Liver (tissue), 7 donors: ENCODE measurements at regions not wholly inside any gene's neighbourhood (a gene's known extent, or its start where the extent isn't known, plus 50 kb on each side); places are given as distances from the start of the nearest gene placed in this dataset.

Experiments
- DNase-seq: peaks from one replicate; pipeline ENCODE4 v3.0.0-alpha.2; 2017; ENCODE audit warnings: low spot score
- H3K27ac ChIP-seq, 2 donors: one replicate each; pipeline ENCODE4 v1.7.0; 2013; ENCODE audit warnings: inconsistent platforms in 2 of 2, low read length in 2 of 2, control low read depth in 1 of 2, low read depth in 1 of 2, mild to moderate bottlenecking in 1 of 2
- H3K27me3 ChIP-seq, 4 donors: one replicate each; pipeline versions ENCODE4 v1.6.1 to v1.7.0; 2013; ENCODE audit warnings: low read length in 3 of 4, inconsistent platforms in 1 of 4, mild to moderate bottlenecking in 1 of 4, moderate library complexity in 1 of 4; ENCODE audit not compliant: control insufficient read depth in 4 of 4, insufficient read depth in 4 of 4
- H3K36me3 ChIP-seq, 4 donors: one replicate each; pipeline versions ENCODE4 v1.6.1 to v1.7.0; 2013; ENCODE audit warnings: low read length in 3 of 4, mild to moderate bottlenecking in 3 of 4, low read depth in 1 of 4, moderate library complexity in 1 of 4; ENCODE audit not compliant: control insufficient read depth in 4 of 4, insufficient read depth in 3 of 4
- H3K4me1 ChIP-seq, 4 donors: one replicate each; pipeline versions ENCODE4 v1.6.1 to v1.7.0; 2013; ENCODE audit warnings: low read length in 3 of 4, mild to moderate bottlenecking in 3 of 4, moderate library complexity in 1 of 4; ENCODE audit not compliant: control insufficient read depth in 4 of 4, insufficient read depth in 4 of 4
- H3K4me3 ChIP-seq, 3 donors: one replicate each; pipeline versions ENCODE4 v1.6.1 to v1.7.0; 2013; ENCODE audit warnings: low read length in 3 of 3, control low read depth in 1 of 3, low read depth in 1 of 3, mild to moderate bottlenecking in 1 of 3
- H3K9ac ChIP-seq, 2 donors: one replicate each; pipeline ENCODE4 v1.7.0; 2013; ENCODE audit warnings: low read length in 2 of 2, mild to moderate bottlenecking in 2 of 2, moderate library complexity in 2 of 2, control low read depth in 1 of 2, low read depth in 1 of 2
- H3K9me3 ChIP-seq, 4 donors: one replicate each; pipeline versions ENCODE4 v1.6.1 to v1.7.0; 2013; ENCODE audit warnings: low read length in 3 of 4; ENCODE audit not compliant: control insufficient read depth in 4 of 4
- EGR1 ChIP-seq, 2 donors: IDR thresholded peaks; 2 replicates each; pipeline ENCODE4 v1.6.1; 2016 to 2018; ENCODE audit warnings: antibody characterized with exemption in 2 of 2, low read depth in 2 of 2
- FOXA2 ChIP-seq: IDR thresholded peaks from 2 replicates; pipeline ENCODE4 v1.6.1; 2016; ENCODE audit warnings: antibody characterized with exemption
- GABPA ChIP-seq, 2 donors: IDR thresholded peaks in 1 of 2; conservative IDR thresholded peaks in 1 of 2; 2 replicates each; pipeline ENCODE4 v1.6.1; 2016; ENCODE audit warnings: antibody characterized with exemption in 2 of 2, mild to moderate bottlenecking in 1 of 2, moderate library complexity in 1 of 2
- HNF4G ChIP-seq: IDR thresholded peaks from 2 replicates; pipeline ENCODE4 v1.6.1; 2016; ENCODE audit warnings: antibody characterized with exemption
- JUND ChIP-seq, 2 donors: IDR thresholded peaks; 2 replicates each; pipeline ENCODE4 v1.6.1; 2016; ENCODE audit warnings: antibody characterized with exemption in 2 of 2
- RAD21 ChIP-seq, 2 donors: IDR thresholded peaks; 2 replicates each; pipeline ENCODE4 v1.6.1; 2016; ENCODE audit warnings: antibody characterized with exemption in 2 of 2, mild to moderate bottlenecking in 2 of 2
- WGBS: extraction: QIAGEN DNeasy Blood & Tissue Kit; methylation state at CpG from one replicate; pipeline ENCODE4 v1.1.7; 2013; 5-methylcytosine and 5-hydroxymethylcytosine counted together
- TF ChIP-seq, protein P1 (sequence below): IDR thresholded peaks from 2 replicates; pipeline ENCODE4 v1.6.1; 2016; ENCODE audit warnings: antibody characterized with exemption, mild to moderate bottlenecking
- TF ChIP-seq, protein P2 (sequence below): IDR thresholded peaks from 2 replicates; pipeline ENCODE4 v1.6.1; 2016; ENCODE audit warnings: antibody characterized with exemption
- donor health status: healthy.
- donor health status: healthy.
- donor health status: healthy.
- donor health status: healthy.

- Histone ChIP-seq H3K9me3 (peaks cover 0 to 5% (median 0%) of the 10 kb centered on the region in 4 donors), H3K27ac (no peak overlapping the region), H3K4me1 (no peaks in the 10 kb centered on the region), H3K36me3 (no peaks in the 10 kb centered on the region), H3K9ac (no peak overlapping the region), H3K27me3 (peaks cover 0 to 4% (median under 1%) of the 10 kb centered on the region in 4 donors), H3K4me3 (no peak overlapping the region)
- 82% methylated on average over 3 of the region's 3 CpGs for WGBS
- no peak for TF ChIP-seq JUND (IDR thresholded peaks at IDR 0.05)
- DNase-seq, result no peak
Observed at GRCh38 chr10:18797286-18797685, 138.1 kb downstream of the ARL5B start.

DNA sequence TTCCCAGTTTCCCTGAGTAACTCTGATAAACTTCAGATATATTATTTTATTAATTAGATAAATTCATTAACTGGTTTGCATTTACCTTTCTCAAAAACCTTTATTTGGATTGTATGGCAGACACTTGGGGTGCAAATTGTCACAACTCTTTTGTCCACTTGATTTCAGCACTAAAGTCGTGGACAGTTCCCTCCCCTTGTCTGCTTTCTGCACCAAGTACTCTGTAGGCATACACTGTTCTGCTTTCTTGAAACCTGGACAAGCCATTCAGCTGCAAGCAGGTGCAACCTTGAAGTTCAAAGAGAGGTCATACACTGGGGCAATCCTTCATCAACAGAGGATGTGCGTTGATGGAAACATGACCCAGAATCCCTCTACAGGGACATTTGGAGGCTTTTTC, 162.9 kb downstream of the ARL5B start:
- H3K4me3 ChIP-seq, result no peak overlapping the region
- 20% methylated on average over 2 of the region's 2 CpGs for WGBS
- H3K4me1 ChIP-seq, result no peaks in the 10 kb centered on the region
- TF ChIP-seq, protein P1, sequence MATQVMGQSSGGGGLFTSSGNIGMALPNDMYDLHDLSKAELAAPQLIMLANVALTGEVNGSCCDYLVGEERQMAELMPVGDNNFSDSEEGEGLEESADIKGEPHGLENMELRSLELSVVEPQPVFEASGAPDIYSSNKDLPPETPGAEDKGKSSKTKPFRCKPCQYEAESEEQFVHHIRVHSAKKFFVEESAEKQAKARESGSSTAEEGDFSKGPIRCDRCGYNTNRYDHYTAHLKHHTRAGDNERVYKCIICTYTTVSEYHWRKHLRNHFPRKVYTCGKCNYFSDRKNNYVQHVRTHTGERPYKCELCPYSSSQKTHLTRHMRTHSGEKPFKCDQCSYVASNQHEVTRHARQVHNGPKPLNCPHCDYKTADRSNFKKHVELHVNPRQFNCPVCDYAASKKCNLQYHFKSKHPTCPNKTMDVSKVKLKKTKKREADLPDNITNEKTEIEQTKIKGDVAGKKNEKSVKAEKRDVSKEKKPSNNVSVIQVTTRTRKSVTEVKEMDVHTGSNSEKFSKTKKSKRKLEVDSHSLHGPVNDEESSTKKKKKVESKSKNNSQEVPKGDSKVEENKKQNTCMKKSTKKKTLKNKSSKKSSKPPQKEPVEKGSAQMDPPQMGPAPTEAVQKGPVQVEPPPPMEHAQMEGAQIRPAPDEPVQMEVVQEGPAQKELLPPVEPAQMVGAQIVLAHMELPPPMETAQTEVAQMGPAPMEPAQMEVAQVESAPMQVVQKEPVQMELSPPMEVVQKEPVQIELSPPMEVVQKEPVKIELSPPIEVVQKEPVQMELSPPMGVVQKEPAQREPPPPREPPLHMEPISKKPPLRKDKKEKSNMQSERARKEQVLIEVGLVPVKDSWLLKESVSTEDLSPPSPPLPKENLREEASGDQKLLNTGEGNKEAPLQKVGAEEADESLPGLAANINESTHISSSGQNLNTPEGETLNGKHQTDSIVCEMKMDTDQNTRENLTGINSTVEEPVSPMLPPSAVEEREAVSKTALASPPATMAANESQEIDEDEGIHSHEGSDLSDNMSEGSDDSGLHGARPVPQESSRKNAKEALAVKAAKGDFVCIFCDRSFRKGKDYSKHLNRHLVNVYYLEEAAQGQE, result peak; percentile 98
- TF ChIP-seq GABPA (IDR thresholded peaks at IDR 0.05 in 1 of 2, conservative IDR thresholded peaks at IDR 0.05 in 1 of 2), result no peak
- no peak overlapping the region for H3K27ac ChIP-seq
- no peak overlapping the region for H3K9ac ChIP-seq
- H3K36me3 ChIP-seq, result no peaks in the 10 kb centered on the region
- no peaks in the 10 kb centered on the region for H3K9me3 ChIP-seq
- H3K27me3 ChIP-seq, result no peaks in the 10 kb centered on the region
- DNase-seq, result no peak

DNA sequence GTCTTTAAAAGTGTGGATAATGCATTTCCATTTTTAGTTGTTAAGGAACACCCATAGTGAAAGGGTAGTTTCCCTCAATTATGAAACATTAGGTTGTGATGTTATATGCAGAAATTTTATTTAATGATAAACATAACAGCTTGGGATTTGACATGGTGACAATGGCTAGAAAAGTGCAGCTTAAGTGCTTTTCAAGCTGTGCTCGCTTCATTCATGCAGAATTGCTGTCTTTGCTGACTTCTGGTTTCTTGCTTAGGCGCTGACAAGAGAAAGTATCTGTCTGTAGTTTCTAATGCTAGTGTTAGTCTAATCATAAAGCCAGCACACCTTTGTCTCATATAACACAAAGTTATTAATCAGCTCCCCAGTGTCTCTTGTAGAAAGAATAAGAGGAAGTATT, 170.0 kb downstream of the ARL5B start:
- H3K4me1 ChIP-seq, result no peaks in the 10 kb centered on the region
- no peak overlapping the region for H3K4me3 ChIP-seq
- 69% methylated on average over 2 of the region's 2 CpGs for WGBS
- no peak for DNase-seq
- no peaks in the 10 kb centered on the region for H3K9me3 ChIP-seq
- no peak overlapping the region for H3K9ac ChIP-seq
- H3K27ac ChIP-seq, result no peak overlapping the region
- no peaks in the 10 kb centered on the region for H3K27me3 ChIP-seq
- no peaks in the 10 kb centered on the region for H3K36me3 ChIP-seq
- TF ChIP-seq, protein P2, sequence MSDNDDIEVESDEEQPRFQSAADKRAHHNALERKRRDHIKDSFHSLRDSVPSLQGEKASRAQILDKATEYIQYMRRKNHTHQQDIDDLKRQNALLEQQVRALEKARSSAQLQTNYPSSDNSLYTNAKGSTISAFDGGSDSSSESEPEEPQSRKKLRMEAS, result no peak
- no peak for TF ChIP-seq EGR1 (IDR thresholded peaks at IDR 0.05; ENCODE audit: low read depth in 2 of 2)
- TF ChIP-seq FOXA2, result no peak
- TF ChIP-seq, protein P1, result no peak
- no peak for TF ChIP-seq HNF4G
- TF ChIP-seq RAD21 (IDR thresholded peaks at IDR 0.05), result no peak
